Body of pancreas (tissue), 4 donors: ENCODE measurements at regions not wholly inside any gene's neighbourhood (a gene's known extent, or its start where the extent isn't known, plus 50 kb on each side); places are given as distances from the start of the nearest gene placed in this dataset.

ENCODE experiments used
- ATAC-seq: fragments of 150-250 bp; one replicate; pipeline ENCODE4 v1.9.1; 2016
- DNase-seq, 4 donors: peaks; one replicate each; pipeline ENCODE4 v3.0.0-alpha.2; 2019
- H3K27ac ChIP-seq, 4 donors: fragments of 200-600 bp; sonication (generic); 1 replicate in 3 of 4; 2 replicates in 1 of 4; pipeline versions ENCODE4 v1.5.1 to v1.6.1; 2016 to 2019; ENCODE audit warnings: mild to moderate bottlenecking in 1 of 4, mixed read lengths in 1 of 4, moderate library complexity in 1 of 4
- H3K27me3 ChIP-seq, 2 donors: fragments of 200-600 bp; sonication (generic); one replicate each; pipeline ENCODE4 v1.6.0; 2016; ENCODE audit warnings: mild to moderate bottlenecking in 1 of 2
- H3K36me3 ChIP-seq, 2 donors: fragments of 200-600 bp; sonication (generic); replicated peaks in 1 of 2; 2 replicates each; pipeline ENCODE4 v1.5.1; 2016; ENCODE audit warnings: low read depth in 2 of 2; ENCODE audit not compliant: insufficient read depth in 1 of 2
- H3K4me1 ChIP-seq: fragments of 200-600 bp; sonication (generic); one replicate; pipeline ENCODE4 v1.6.0; 2016
- H3K4me3 ChIP-seq, 2 donors: fragments of 200-600 bp; sonication (generic); 1 replicate in 1 of 2; 2 replicates in 1 of 2; pipeline ENCODE4 v1.5.1; 2016 to 2019
- H3K9me3 ChIP-seq, 3 donors: fragments of 200-600 bp; sonication (generic); 1 replicate in 2 of 3; 2 replicates in 1 of 3; pipeline ENCODE4 v1.5.1; 2016
- CTCF ChIP-seq, 7 experiments: fragments of 450-650 bp in 4 of 7; fragments of 200-600 bp in 3 of 7; sonication (generic) in 3 of 7; IDR thresholded peaks; one replicate each; pipeline ENCODE4 v1.5.1; 2016 to 2019; ENCODE audit warnings: antibody characterized with exemption in 7 of 7
- POLR2A ChIP-seq, 3 donors: fragments of 450-650 bp; IDR thresholded peaks; one replicate each; pipeline ENCODE4 v1.6.1; 2016; ENCODE audit warnings: antibody characterized with exemption in 3 of 3, mild to moderate bottlenecking in 2 of 3
- WGBS, 2 donors: methylation state at CpG; one replicate each; pipeline ENCODE4 v1.1.5; 2017; 5-methylcytosine and 5-hydroxymethylcytosine counted together
- intact Hi-C: fragments of 100-400 bp; cut with DNase I; formaldehyde crosslinking; loops from one replicate; pipeline ENCODE4 v1.15.1; 2023

- H3K27ac ChIP-seq, result no peak overlapping the region
- no peak for ATAC-seq
- 95 to 97% methylated on average over 3 of the region's 3 CpGs for WGBS, 2 donors
- H3K9me3 ChIP-seq, result no peaks in the 10 kb centered on the region
- no peak for DNase-seq
- intact Hi-C loops, result no loop called here
- no peaks in the 10 kb centered on the region for H3K36me3 ChIP-seq
- TF ChIP-seq POLR2A (IDR thresholded peaks at IDR 0.05) (no peak), CTCF (IDR thresholded peaks at IDR 0.05) (no peak)
- peaks cover 10% of the 10 kb centered on the region for H3K4me1 ChIP-seq
- H3K27me3 ChIP-seq, result no peaks in the 10 kb centered on the region
- no peak overlapping the region for H3K4me3 ChIP-seq
These were observed 145.0 kb upstream of the SPATS2L start for GRCh38 chr2:200161458-200161857.

- H3K4me1 ChIP-seq, result no peaks in the 10 kb centered on the region
- no peaks in the 10 kb centered on the region for H3K36me3 ChIP-seq
- H3K27ac ChIP-seq, result no peak overlapping the region
- 84 to 100% methylated on average over 1 of the region's 1 CpG for WGBS, 2 donors
- DNase-seq (no peak), ATAC-seq (no peak)
- H3K27me3 ChIP-seq, result no peaks in the 10 kb centered on the region
- TF ChIP-seq CTCF (IDR thresholded peaks at IDR 0.05) (no peak), POLR2A (IDR thresholded peaks at IDR 0.05) (no peak)
- intact Hi-C loops, result no loop called here
- H3K9me3 ChIP-seq, result no peaks in the 10 kb centered on the region
- H3K4me3 ChIP-seq, result no peak overlapping the region
These were observed 140.8 kb upstream of the SPATS2L start for GRCh38 chr2:200165687-200166086.

GRCh38 chr2:200168641-200169555, 137.6 kb upstream of the SPATS2L start:
- intact Hi-C loops, result no loop called here
- no peaks in the 10 kb centered on the region for H3K4me1 ChIP-seq
- ATAC-seq, result no peak
- no peaks in the 10 kb centered on the region for H3K36me3 ChIP-seq
- TF ChIP-seq POLR2A (IDR thresholded peaks at IDR 0.05), result no peak
- no peak for TF ChIP-seq CTCF (IDR thresholded peaks at IDR 0.05)
- no peak overlapping the region for H3K4me3 ChIP-seq
- no peaks in the 10 kb centered on the region for H3K9me3 ChIP-seq
- no peaks in the 10 kb centered on the region for H3K27me3 ChIP-seq
- 78 to 87% methylated on average over 12 of the region's 12 CpGs for WGBS, 2 donors
- DNase-seq, result no peak
- H3K27ac ChIP-seq, result no peak overlapping the region

- WGBS, 2 donors, result 85% methylated on average over 2 of the region's 2 CpGs
- Histone ChIP-seq H3K27ac (no peak overlapping the region), H3K4me3 (no peak overlapping the region), H3K36me3 (no peaks in the 10 kb centered on the region), H3K27me3 (no peaks in the 10 kb centered on the region), H3K4me1 (no peaks in the 10 kb centered on the region), H3K9me3 (no peaks in the 10 kb centered on the region)
- TF ChIP-seq POLR2A (IDR thresholded peaks at IDR 0.05) (no peak), CTCF (IDR thresholded peaks at IDR 0.05) (no peak)
- ATAC-seq, result no peak
- intact Hi-C loops, result no loop called here
- no peak for DNase-seq
These were observed 136.3 kb upstream of the SPATS2L start for GRCh38 chr2:200170221-200170620.
